ENCODE measurements at regions not wholly inside any gene's neighbourhood (a gene's known extent, or its start where the extent isn't known, plus 50 kb on each side); places are given as distances from the start of the nearest gene placed in this dataset.

DNA sequence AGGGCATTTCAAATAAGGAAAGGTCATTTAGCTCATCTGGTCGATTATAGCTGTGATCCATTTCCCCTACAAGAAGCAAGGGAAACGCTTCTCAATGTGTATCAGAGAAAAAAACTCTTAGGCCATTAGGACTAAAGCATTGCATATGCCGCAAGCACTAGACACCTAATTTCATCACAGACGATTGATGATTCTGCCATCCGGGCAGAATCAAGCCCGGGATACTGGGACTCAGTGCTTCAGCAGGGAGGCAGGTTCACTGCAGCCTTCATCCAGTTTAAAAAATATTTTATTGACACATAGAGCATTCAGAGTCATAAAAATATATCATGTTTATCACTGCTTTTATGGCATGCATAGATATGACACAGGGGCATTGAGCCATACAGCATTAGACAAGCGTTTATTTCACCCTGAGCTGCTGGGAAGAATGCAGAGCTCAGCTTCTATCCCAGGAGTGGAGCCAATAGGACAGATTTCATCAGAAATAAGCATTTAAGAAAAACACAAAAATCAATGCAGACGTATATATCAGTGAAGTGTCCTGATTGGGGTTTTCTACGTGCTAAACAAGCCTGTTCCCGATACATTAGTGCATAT is 806.9 kb downstream of the GALC start:
- TF ChIP-seq, protein P1, sequence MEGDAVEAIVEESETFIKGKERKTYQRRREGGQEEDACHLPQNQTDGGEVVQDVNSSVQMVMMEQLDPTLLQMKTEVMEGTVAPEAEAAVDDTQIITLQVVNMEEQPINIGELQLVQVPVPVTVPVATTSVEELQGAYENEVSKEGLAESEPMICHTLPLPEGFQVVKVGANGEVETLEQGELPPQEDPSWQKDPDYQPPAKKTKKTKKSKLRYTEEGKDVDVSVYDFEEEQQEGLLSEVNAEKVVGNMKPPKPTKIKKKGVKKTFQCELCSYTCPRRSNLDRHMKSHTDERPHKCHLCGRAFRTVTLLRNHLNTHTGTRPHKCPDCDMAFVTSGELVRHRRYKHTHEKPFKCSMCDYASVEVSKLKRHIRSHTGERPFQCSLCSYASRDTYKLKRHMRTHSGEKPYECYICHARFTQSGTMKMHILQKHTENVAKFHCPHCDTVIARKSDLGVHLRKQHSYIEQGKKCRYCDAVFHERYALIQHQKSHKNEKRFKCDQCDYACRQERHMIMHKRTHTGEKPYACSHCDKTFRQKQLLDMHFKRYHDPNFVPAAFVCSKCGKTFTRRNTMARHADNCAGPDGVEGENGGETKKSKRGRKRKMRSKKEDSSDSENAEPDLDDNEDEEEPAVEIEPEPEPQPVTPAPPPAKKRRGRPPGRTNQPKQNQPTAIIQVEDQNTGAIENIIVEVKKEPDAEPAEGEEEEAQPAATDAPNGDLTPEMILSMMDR (IDR thresholded peaks at IDR 0.05; ENCODE audit: extremely low read depth, low read depth, low read length) = no peak
- Histone ChIP-seq H4K20me1 (ENCODE audit: insufficient read depth, low read length) (no peaks in the 10 kb centered on the region), H3K27me3 (ENCODE audit: insufficient read depth, low read length) (no peaks in the 10 kb centered on the region), H3K4me1 (ENCODE audit: insufficient read depth, low read length) (no peaks in the 10 kb centered on the region), H3K36me3 (ENCODE audit: insufficient read depth, low read length) (no peaks in the 10 kb centered on the region), H2AFZ (ENCODE audit: low read length) (no peak overlapping the region), H3K4me3 (ENCODE audit: insufficient read depth, low read length) (no peak overlapping the region), H3K9me3 (ENCODE audit: low read depth, low read length) (no peaks in the 10 kb centered on the region), H3K27ac (ENCODE audit: low read depth, low read length) (no peak overlapping the region), H3K79me2 (ENCODE audit: insufficient read depth, low read length) (no peaks in the 10 kb centered on the region), H3K4me2 (ENCODE audit: insufficient read depth, low read length) (no peak overlapping the region)
- no peak for DNase-seq (ENCODE audit: insufficient read length, low spot score, missing footprints)

DNA sequence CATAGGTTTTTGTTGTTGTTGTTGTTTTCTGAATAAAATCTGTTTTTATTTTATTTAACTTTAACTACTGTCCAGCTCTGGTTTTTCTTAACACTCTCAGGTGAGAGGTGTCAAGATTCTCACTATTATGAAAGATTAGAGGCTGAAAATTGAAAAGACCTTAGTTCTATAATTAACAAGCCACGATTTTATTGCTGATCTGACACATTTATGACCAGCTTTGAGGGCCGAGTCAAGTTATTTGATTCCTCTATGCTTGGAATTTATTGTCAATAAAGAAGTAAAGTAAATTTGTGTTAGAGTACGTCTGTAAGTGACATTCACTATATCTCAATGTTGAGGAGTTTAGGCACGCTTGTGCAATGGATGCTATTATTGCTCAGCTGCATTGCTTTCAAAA is 808.8 kb downstream of the GALC start:
- H2AFZ ChIP-seq (ENCODE audit: low read length) = no peak overlapping the region
- H3K4me1 ChIP-seq (ENCODE audit: insufficient read depth, low read length) = no peaks in the 10 kb centered on the region
- no peaks in the 10 kb centered on the region for H3K27me3 ChIP-seq (ENCODE audit: insufficient read depth, low read length)
- no peak overlapping the region for H3K4me3 ChIP-seq (ENCODE audit: insufficient read depth, low read length)
- H3K4me2 ChIP-seq (ENCODE audit: insufficient read depth, low read length) = no peak overlapping the region
- no peak overlapping the region for H3K27ac ChIP-seq (ENCODE audit: low read depth, low read length)
- no peaks in the 10 kb centered on the region for H4K20me1 ChIP-seq (ENCODE audit: insufficient read depth, low read length)
- TF ChIP-seq, protein P1 (IDR thresholded peaks at IDR 0.05; ENCODE audit: extremely low read depth, low read depth, low read length) = no peak
- no peaks in the 10 kb centered on the region for H3K9me3 ChIP-seq (ENCODE audit: low read depth, low read length)
- no peak for DNase-seq (ENCODE audit: insufficient read length, low spot score, missing footprints)
- H3K79me2 ChIP-seq (ENCODE audit: insufficient read depth, low read length) = no peaks in the 10 kb centered on the region
- H3K36me3 ChIP-seq (ENCODE audit: insufficient read depth, low read length) = no peaks in the 10 kb centered on the region

DNA sequence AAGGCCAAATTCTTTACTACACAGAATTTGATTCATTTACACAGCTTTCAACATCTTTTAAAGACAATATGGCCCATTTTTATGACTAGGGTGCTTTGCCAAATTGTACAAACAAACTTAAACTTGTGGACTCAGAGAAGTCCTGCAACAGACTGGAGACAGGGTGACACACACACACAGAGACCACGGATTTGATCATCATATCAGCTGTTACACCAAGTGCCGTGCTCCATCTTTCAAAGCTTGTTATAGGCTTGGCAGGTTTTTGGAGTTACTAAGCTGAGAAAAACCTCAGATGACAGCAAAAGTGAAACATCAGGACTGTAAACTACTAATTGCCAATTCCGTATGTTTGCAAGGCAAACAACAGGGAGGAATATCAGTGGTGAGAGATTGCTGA is 811.7 kb downstream of the GALC start:
- H3K36me3 ChIP-seq (ENCODE audit: insufficient read depth, low read length) = no peaks in the 10 kb centered on the region
- no peaks in the 10 kb centered on the region for H3K27me3 ChIP-seq (ENCODE audit: insufficient read depth, low read length)
- H3K9me3 ChIP-seq (ENCODE audit: low read depth, low read length) = no peaks in the 10 kb centered on the region
- no peak overlapping the region for H3K4me2 ChIP-seq (ENCODE audit: insufficient read depth, low read length)
- H3K79me2 ChIP-seq (ENCODE audit: insufficient read depth, low read length) = no peaks in the 10 kb centered on the region
- H4K20me1 ChIP-seq (ENCODE audit: insufficient read depth, low read length) = no peaks in the 10 kb centered on the region
- no peak for DNase-seq (ENCODE audit: insufficient read length, low spot score, missing footprints)
- no peak overlapping the region for H3K27ac ChIP-seq (ENCODE audit: low read depth, low read length)
- TF ChIP-seq, protein P1 (IDR thresholded peaks at IDR 0.05; ENCODE audit: extremely low read depth, low read depth, low read length) = no peak
- no peak overlapping the region for H3K4me3 ChIP-seq (ENCODE audit: insufficient read depth, low read length)
- no peaks in the 10 kb centered on the region for H3K4me1 ChIP-seq (ENCODE audit: insufficient read depth, low read length)
- no peak overlapping the region for H2AFZ ChIP-seq (ENCODE audit: low read length)

DNA sequence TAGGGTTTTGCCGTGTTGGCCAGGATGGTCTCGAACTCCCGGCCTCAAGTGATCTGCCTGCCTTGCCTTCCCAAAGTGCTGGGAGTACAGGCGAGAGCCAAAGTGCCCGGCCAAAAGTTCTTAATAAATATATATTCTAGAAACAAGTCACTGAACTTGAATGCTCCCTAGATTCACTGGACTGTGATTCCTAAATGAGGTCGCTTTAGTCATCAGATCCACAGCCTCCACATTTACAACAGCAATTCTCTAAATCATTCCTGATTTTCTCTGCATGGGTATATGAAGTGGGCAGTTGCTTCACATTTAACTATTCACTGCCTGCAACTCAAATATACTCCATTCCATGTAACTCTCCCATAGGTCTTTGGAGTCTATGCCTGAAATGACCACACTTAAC is 813.0 kb downstream of the GALC start:
- H4K20me1 ChIP-seq (ENCODE audit: insufficient read depth, low read length) = no peaks in the 10 kb centered on the region
- no peak overlapping the region for H3K4me2 ChIP-seq (ENCODE audit: insufficient read depth, low read length)
- no peaks in the 10 kb centered on the region for H3K4me1 ChIP-seq (ENCODE audit: insufficient read depth, low read length)
- H3K27me3 ChIP-seq (ENCODE audit: insufficient read depth, low read length) = no peaks in the 10 kb centered on the region
- no peak overlapping the region for H3K27ac ChIP-seq (ENCODE audit: low read depth, low read length)
- H3K9me3 ChIP-seq (ENCODE audit: low read depth, low read length) = no peaks in the 10 kb centered on the region
- DNase-seq (ENCODE audit: insufficient read length, low spot score, missing footprints) = no peak
- no peaks in the 10 kb centered on the region for H3K36me3 ChIP-seq (ENCODE audit: insufficient read depth, low read length)
- TF ChIP-seq, protein P1 (IDR thresholded peaks at IDR 0.05; ENCODE audit: extremely low read depth, low read depth, low read length) = no peak
- H3K4me3 ChIP-seq (ENCODE audit: insufficient read depth, low read length) = no peak overlapping the region
- H3K79me2 ChIP-seq (ENCODE audit: insufficient read depth, low read length) = no peaks in the 10 kb centered on the region
- no peak overlapping the region for H2AFZ ChIP-seq (ENCODE audit: low read length)
